Activated CD4-positive, alpha-beta memory T cell treated with anti-CD3 and anti-CD28 coated beads, Interleukin-2, amount 10 ng/mL, durations not matched to agents 7 days and 5 days (primary cell): ENCODE measurements at regions not wholly inside any gene's neighbourhood (a gene's known extent, or its start where the extent isn't known, plus 50 kb on each side); places are given as distances from the start of the nearest gene placed in this dataset.
"Not testable (repeated sequence)": the region's sequence is repeated elsewhere in the genome, so short reads cannot be mapped to it uniquely, and the experiment has no call there.

Experiments used
- CTCF ChIA-PET: fragments of 350-600 bp; sonication (Branson Sonifier 250); formaldehyde crosslinking; loops from one replicate; lab custom pipeline; 2021; ENCODE audit warnings: antibody characterized with exemption, inconsistent platforms; lab: Charles Lee
- POLR2A ChIA-PET: fragments of 350-600 bp; sonication (Branson Sonifier 250); formaldehyde crosslinking; loops from one replicate; lab custom pipeline; 2021; ENCODE audit warnings: antibody characterized with exemption; lab: Charles Lee
- DNase-seq: peaks from one replicate; pipeline ENCODE4 v3.0.0-alpha.2; 2020
- H3K27ac Mint-ChIP-seq: one replicate; pipeline ENCODE4 v1.8.0; 2021; ENCODE audit warnings: mild to moderate bottlenecking, mixed read lengths
- H3K27me3 Mint-ChIP-seq: one replicate; pipeline ENCODE4 v1.8.0; 2021; ENCODE audit warnings: mixed read lengths
- H3K36me3 Mint-ChIP-seq: one replicate; pipeline ENCODE4 v1.8.0; 2021; ENCODE audit warnings: low read depth, mixed read lengths
- H3K4me1 Mint-ChIP-seq: one replicate; pipeline ENCODE4 v1.8.0; 2021; ENCODE audit warnings: mixed read lengths
- H3K4me3 Mint-ChIP-seq: one replicate; pipeline ENCODE4 v1.8.0; 2021; ENCODE audit warnings: mild to moderate bottlenecking, mixed read lengths
- H3K9me3 Mint-ChIP-seq: one replicate; pipeline ENCODE4 v1.8.0; 2021; ENCODE audit warnings: mixed read lengths

DNA sequence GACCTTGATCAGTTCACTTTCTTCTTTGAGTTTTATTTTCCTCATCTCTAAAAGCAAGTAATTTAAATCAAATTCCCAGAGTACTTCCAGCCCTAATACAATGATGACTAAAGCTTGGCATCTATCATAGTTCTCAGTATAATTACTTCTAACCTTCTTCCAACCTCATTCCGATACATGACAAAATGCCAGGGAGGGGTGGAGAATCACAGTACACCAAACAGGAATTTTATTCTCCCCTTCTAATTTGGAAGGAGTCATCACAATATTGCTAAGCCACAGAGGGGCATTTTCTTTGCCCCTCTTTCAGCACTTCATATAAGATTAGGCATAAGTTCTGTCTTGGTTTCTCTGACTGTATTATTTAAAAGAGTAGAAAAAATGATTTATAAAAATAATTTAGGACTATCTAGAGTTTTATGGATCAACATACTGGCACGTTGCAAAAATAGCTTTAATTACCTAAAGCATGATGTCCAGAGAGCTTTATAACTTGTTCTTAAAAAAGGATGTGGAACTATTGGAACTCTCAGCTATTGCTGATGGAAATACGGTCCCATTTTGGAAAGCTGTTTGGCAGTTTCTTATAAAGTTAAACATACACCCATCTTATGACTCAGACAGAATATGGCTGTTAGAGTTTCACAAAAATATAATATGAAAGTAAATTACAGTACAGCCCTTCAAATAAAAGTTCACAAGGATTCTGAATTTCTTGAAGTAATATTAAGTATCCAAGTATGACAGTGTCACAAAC is 86.9 kb upstream of the UBE2E2 start:
- no peaks in the 10 kb centered on the region for H3K27me3 Mint-ChIP-seq
- H3K4me3 Mint-ChIP-seq: no peak overlapping the region
- no peaks in the 10 kb centered on the region for H3K4me1 Mint-ChIP-seq
- ChIA-PET POLR2A (no interaction called here), CTCF (no interaction called here)
- peaks cover under 1% of the 10 kb centered on the region for H3K9me3 Mint-ChIP-seq
- no peak overlapping the region for H3K27ac Mint-ChIP-seq
- no peak for DNase-seq
- H3K36me3 Mint-ChIP-seq: no peaks in the 10 kb centered on the region

DNA sequence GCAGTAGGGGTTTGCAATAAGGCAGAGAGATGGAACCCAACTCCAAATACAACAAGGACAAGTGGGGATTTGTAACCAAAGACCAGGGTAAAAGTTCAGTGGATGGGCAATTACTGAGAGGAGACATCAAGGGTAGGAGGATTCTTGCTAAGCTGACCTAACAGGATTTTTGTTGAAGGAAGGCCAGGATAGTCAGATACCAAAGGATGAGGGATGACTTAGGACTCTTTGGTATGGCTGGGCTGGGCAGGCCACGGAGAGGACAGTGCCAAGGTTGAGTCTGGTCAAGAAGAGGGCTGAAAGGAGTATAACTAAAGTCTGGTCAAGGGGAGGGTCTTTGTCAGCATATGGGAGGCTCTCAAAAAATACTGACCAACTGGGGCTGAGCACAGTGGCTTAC is 85.3 kb upstream of the UBE2E2 start:
- CTCF ChIA-PET: no interaction called here
- POLR2A ChIA-PET: no interaction called here
- Mint-ChIP-seq H3K9me3 (no peaks in the 10 kb centered on the region), H3K4me3 (no peak overlapping the region), H3K4me1 (no peaks in the 10 kb centered on the region), H3K27me3 (no peaks in the 10 kb centered on the region), H3K36me3 (no peaks in the 10 kb centered on the region), H3K27ac (no peak overlapping the region)
- DNase-seq: no peak

DNA sequence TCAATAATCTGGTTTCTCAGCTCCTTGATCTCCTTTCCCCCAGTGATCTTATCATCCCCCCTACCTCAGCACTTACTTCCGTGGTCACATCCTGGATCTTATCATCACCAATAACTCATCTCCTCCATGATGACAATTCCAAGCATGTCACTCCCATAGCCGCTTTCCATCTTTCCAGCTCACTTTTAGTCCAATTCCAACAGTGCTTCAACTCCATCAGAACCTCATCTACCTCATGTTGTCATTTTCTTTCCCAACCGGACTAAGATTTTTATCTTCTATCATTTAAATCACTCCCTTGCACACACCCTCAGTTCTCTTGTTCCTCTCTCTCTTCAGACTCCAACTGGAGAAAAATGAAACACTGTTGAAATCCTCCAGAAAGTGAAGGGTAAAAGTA is 75.9 kb upstream of the UBE2E2 start:
- H3K36me3 Mint-ChIP-seq: no peaks in the 10 kb centered on the region
- H3K27ac Mint-ChIP-seq: no peak overlapping the region
- no peaks in the 10 kb centered on the region for H3K9me3 Mint-ChIP-seq
- CTCF ChIA-PET: no interaction called here
- H3K4me3 Mint-ChIP-seq: no peak overlapping the region
- DNase-seq: no peak
- POLR2A ChIA-PET: no interaction called here
- H3K4me1 Mint-ChIP-seq: no peaks in the 10 kb centered on the region
- H3K27me3 Mint-ChIP-seq: no peaks in the 10 kb centered on the region

DNA sequence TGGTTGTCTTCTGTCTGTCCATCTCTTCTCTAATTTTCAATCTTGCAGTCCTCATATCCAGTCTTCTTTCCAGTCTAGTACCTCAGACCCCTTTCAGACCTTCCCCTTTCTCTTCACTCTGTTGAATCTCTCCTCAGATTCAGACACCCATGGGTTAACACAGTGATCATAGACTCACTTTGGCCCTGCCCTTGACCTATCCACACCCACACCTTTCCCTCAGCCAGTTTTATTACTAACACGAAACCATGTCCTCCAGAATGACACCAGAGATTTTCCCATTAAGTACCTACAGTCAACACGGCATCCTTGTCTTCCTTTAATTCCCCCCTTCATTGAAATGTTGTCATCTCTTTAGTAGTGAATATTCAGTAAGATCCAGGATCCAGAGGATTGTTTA is 74.5 kb upstream of the UBE2E2 start:
- no peak overlapping the region for H3K4me3 Mint-ChIP-seq
- H3K4me1 Mint-ChIP-seq: no peaks in the 10 kb centered on the region
- DNase-seq: no peak
- ChIA-PET POLR2A (no interaction called here), CTCF (no interaction called here)
- H3K9me3 Mint-ChIP-seq: no peaks in the 10 kb centered on the region
- no peak overlapping the region for H3K27ac Mint-ChIP-seq
- H3K36me3 Mint-ChIP-seq: no peaks in the 10 kb centered on the region
- no peaks in the 10 kb centered on the region for H3K27me3 Mint-ChIP-seq

DNA sequence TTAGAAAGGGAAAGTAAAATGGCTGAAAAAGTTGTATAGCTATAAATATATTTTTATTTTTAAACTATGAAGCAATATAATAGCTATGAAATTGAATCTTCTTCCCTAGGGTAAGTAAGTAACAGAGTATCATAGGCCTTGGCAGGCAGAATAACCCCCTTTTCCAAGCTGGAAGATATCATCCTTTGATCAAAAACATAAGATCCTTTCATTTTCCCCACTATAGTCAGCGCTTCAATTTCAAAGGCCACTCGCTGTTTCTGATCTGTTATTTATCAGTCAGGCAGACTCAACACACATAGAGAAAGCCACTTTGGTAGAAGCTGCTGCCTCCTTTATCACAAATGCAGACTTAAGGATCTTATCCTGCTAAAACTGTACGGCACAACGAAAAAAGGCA is 74.0 kb upstream of the UBE2E2 start:
- no peak for DNase-seq
- ChIA-PET CTCF (no interaction called here), POLR2A (no interaction called here)
- Mint-ChIP-seq H3K27ac (no peak overlapping the region), H3K4me3 (no peak overlapping the region), H3K27me3 (no peaks in the 10 kb centered on the region), H3K36me3 (no peaks in the 10 kb centered on the region), H3K4me1 (no peaks in the 10 kb centered on the region), H3K9me3 (no peaks in the 10 kb centered on the region)

DNA sequence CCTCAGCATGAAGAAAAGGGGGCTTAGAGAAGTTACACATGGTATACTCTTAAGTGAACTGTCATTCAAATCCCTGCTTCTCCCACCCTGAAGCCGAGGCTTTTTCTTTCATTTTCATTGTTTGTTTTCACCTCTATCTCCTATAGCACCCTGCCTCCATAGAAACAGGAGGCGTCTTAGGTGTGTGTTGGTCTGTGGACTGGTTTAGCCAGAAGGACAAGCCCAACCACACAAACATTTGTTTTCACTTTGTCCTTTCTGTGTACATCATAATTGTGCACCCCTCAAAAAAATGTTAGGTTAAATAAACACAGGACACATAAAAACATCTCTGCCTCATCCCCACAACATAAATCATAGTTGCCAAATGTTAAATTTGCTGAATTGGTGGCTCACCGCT is 73.3 kb upstream of the UBE2E2 start:
- Mint-ChIP-seq H3K27me3 (no peaks in the 10 kb centered on the region), H3K4me1 (no peaks in the 10 kb centered on the region), H3K9me3 (no peaks in the 10 kb centered on the region), H3K4me3 (no peak overlapping the region), H3K27ac (no peak overlapping the region), H3K36me3 (no peaks in the 10 kb centered on the region)
- ChIA-PET POLR2A (no interaction called here), CTCF (no interaction called here)
- no peak for DNase-seq

DNA sequence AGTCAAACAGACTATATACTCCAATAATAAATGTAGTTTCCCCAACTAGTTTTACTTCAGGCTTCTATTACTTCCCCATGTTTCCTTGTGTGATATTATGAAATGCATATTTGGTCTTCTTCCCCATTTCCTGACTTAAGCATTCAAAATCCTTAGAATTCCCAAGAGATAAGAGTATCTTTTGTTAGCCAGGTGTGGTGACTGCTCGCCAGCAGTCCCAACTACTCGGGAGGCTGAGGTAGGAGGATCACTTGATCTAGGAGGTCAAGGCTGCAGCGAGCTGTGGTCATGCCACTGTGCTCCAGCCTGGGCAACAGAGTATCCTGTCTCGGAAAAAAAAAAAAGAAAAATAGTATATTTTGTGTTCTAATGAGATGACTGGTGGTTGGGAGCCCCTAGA is 72.7 kb upstream of the UBE2E2 start:
- Mint-ChIP-seq H3K36me3 (no peaks in the 10 kb centered on the region), H3K9me3 (no peaks in the 10 kb centered on the region), H3K27ac (no peak overlapping the region), H3K27me3 (no peaks in the 10 kb centered on the region), H3K4me1 (no peaks in the 10 kb centered on the region), H3K4me3 (no peak overlapping the region)
- no peak for DNase-seq
- POLR2A ChIA-PET: no interaction called here
- CTCF ChIA-PET: no interaction called here

DNA sequence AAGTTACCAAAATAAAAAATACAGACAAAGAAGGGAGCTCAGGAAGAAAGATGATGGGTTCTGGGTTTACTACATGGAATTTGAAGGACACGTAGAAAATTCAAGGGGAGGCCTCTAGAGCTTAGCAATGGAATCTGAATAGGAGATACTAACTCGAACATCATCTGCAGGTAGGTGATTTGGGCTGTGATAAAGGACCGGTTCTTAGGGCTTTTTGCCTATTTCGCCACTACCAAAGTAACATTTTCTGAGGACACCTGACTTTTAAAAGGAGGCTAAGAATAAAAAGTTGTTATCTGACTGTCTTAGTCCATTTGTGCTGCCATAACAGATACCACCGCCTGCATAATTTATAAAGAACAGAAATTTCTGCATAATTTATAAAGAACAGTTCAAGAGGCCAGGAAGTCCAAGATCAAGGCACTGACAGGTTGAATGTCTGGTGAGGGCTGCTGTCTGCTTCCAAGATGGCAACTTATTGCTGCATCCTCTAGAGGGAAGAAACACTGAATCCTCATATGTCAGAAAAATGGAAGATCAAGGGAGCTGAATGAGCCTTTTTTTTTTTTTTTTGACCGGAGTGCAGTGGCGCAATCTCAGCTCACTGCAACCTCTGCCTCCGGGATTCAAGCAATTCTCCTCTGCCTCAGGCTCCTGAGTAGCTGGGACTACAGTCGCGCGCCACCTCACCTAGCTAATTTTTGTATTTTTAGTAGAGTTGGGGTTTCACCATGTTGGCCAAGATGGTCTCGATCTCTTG is 67.9 kb upstream of the UBE2E2 start:
- H3K4me1 Mint-ChIP-seq: no peaks in the 10 kb centered on the region
- ChIA-PET CTCF (no interaction called here), POLR2A (no interaction called here)
- no peak overlapping the region for H3K4me3 Mint-ChIP-seq
- no peak overlapping the region for H3K27ac Mint-ChIP-seq
- H3K36me3 Mint-ChIP-seq: no peaks in the 10 kb centered on the region
- no peaks in the 10 kb centered on the region for H3K27me3 Mint-ChIP-seq
- no peak for DNase-seq
- peaks cover 1% of the 10 kb centered on the region for H3K9me3 Mint-ChIP-seq

DNA sequence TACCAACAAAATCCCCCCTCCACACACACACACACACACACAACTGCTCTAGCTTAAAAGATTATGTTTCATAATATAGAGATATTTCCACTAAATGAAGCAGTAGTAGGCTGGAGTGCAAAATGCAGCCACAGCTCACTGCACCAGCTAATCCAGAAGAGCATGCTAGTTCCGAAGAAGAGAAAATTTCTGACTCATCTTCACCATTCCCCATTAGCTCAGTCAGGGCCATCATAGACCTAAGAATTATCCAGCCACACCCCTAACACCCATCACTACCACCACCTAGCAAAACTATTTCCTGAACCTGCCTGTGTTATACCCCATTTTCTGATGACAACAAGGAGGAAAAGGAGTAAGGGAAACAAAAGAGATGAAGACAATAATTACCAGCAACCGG is 67.1 kb upstream of the UBE2E2 start:
- ChIA-PET POLR2A (no interaction called here), CTCF (no interaction called here)
- Mint-ChIP-seq H3K27me3 (no peaks in the 10 kb centered on the region), H3K27ac (no peak overlapping the region), H3K4me3 (no peak overlapping the region), H3K36me3 (no peaks in the 10 kb centered on the region), H3K9me3 (peaks cover 5% of the 10 kb centered on the region), H3K4me1 (no peaks in the 10 kb centered on the region)
- no peak for DNase-seq

DNA sequence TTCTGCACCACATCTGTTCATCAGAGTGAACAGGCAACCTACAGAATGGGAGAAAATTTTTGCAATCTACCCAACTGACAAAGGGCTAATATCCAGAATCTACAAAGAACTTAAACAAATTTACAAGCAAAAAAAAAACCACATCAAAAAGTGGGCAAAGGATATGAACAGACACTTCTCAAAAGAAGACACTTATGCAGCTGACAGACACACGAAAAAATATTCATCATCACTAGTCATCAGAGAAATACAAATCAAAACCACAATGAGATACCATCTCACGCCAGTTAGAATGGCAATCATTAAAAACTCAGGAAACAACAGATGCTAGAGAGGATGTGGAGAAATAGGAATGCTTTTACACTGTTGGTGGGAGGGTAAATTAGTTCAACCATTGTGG is 59.1 kb upstream of the UBE2E2 start:
- H3K4me1 Mint-ChIP-seq, H3K27ac Mint-ChIP-seq, H3K27me3 Mint-ChIP-seq, POLR2A ChIA-PET, DNase-seq, CTCF ChIA-PET, H3K9me3 Mint-ChIP-seq, H3K36me3 Mint-ChIP-seq, H3K4me3 Mint-ChIP-seq: not testable (repeated sequence)

DNA sequence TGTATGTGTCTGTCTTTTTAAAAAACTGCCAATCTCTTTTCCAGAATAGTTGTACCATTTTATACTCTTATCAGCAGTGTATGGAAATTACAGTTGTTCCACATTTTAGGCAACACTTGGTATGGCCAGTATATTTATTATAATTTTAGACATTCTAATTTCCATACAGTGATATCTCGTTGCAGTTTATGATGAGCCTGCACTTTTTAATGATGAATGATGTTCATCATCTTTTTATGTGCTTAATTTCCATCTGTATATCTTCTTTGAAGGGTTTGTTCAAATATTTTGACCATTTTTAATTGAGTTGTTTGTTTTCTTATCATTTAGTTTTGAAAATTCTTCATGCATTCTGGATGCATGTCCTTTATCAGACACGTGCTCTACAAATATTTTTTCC is 57.0 kb upstream of the UBE2E2 start:
- Mint-ChIP-seq H3K4me3 (no peak overlapping the region), H3K27ac (no peak overlapping the region), H3K36me3 (no peaks in the 10 kb centered on the region), H3K27me3 (no peaks in the 10 kb centered on the region), H3K4me1 (no peaks in the 10 kb centered on the region), H3K9me3 (peaks cover 3% of the 10 kb centered on the region)
- no peak for DNase-seq
- ChIA-PET POLR2A (no interaction called here), CTCF (no interaction called here)

DNA sequence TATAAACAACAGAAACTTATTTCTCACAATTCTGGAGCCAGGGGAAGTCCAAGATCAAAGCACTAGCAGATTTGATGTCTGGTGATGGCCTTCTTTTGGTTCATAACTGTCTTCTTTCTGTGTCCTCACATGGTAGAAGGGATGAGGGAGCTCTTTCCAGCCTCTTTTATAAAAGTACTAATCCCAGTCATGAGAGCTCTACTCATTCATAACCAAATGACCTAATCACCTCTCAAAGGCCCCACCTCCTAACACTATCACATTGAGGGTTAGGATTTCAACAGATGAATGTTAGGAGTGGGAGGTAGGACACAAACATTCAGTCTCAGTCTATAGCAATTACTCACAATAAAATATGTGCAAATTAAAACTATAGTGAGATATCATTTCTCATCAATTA is 50.1 kb upstream of the UBE2E2 start:
- ChIA-PET POLR2A (no interaction called here), CTCF (no interaction called here)
- no peaks in the 10 kb centered on the region for H3K36me3 Mint-ChIP-seq
- H3K27ac Mint-ChIP-seq: no peak overlapping the region
- no peak for DNase-seq
- no peaks in the 10 kb centered on the region for H3K4me1 Mint-ChIP-seq
- peaks cover 5% of the 10 kb centered on the region for H3K9me3 Mint-ChIP-seq
- no peak overlapping the region for H3K4me3 Mint-ChIP-seq
- no peaks in the 10 kb centered on the region for H3K27me3 Mint-ChIP-seq
